Activated T-helper 1 cell treated with Interleukin-2 at 50 U/mL for 16 hours (primary cell): ENCODE measurements at regions not wholly inside any gene's neighbourhood (a gene's known extent, or its start where the extent isn't known, plus 50 kb on each side); places are given as distances from the start of the nearest gene placed in this dataset.
"Not testable (repeated sequence)": the region's sequence is repeated elsewhere in the genome, so short reads cannot be mapped to it uniquely, and the experiment has no call there.

Experiments
- DNase-seq: peaks from one replicate; pipeline ENCODE4 v3.0.0-alpha.2; 2020; ENCODE audit warnings: low read depth

DNA sequence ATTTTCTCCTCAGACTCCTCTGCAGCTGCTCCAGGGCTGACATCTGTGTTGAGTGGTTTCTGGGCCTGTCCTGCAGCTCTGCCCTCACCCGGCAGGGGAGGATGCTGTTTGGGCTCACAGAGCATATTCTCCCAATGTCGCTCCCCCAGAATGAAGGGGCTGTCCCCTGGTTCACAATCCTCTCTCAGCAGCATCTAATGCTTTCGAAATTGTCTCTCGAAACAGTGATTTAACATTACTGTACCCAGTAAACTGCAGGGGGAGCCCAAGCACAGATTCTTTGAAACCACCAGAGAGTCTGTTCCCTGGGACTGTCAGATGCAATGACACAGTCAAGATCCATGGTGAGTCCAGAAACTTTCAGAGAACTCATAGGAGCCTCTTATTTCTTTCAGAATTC lies 1135.2 kb downstream of the TMEM121 start:
- not testable (repeated sequence) for DNase-seq

DNA sequence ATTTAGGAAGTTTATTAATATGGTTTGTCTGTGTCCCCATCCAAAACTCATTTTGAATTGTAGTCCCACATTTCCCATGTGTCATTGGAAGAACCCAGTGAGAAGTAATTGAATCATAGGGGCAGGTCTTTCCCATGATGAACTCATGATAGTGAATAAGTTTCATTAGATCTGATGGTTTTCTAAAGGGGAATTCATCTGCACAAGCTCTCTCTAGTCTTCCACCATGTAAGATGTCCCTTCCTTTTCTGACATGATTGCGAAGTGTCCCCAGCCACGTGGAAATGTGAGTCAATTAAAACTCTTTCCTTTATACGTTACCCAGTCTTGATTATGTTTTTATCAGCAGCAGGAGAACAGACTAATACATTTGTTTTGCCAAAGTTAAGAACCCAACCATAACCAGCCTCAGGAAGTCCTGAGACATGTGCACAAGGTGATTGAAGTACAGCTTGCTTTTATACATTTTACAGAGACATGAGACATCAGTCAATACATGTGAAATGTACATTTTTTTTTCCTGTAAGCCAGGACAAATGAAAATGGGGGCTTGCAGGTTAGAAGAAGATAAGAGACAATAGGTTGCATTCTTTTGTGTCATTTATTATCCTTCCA lies 1136.7 kb downstream of the TMEM121 start:
- DNase-seq: no peak

- peak; percentile 41 for DNase-seq
These were observed 1137.5 kb downstream of the TMEM121 start for GRCh38 chr14:106663805-106664410.

GRCh38 chr14:106665814-106666213 lies 1139.4 kb downstream of the TMEM121 start:
- DNase-seq: no peak

DNA sequence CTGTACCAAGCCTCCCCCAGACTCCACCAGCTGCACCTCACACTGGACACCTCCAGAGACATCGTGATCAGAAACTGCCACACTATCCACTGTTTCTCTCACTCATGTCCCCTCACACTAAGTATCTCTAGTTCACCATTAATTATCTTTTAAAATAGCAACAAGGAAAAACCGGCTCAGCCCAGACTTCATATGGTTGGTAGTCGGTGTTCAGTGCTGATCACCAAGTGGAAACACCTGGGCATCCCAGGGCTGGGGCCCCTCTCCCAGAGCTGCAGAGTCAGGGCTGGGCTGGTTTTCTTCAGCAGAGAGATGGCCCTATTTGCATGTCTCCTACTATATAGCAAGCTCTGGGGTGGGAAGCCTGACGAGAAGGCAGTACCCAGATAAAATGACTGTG lies 1140.0 kb downstream of the TMEM121 start:
- no peak for DNase-seq

GRCh38 chr14:106670011-106670410 lies 1143.6 kb downstream of the TMEM121 start:
- DNase-seq: no peak

DNA sequence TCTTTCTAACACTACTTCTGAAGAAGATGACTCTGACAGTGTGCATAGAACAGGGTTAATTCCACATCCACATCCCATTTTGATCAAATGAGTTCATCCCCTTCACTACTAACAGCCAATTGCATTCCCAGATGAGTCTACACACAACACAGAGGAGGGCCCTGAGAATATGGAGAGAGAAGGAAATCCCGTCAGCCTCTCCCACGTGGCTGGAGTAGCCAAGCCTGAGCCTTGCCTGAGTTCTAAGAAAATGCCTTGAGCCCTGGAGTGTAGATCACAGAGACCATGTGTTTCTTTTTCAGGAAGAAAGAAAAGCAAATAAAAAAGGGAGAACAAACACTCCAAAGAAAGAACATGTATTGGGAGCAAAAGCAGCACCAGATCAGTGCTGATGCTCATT lies 1147.7 kb downstream of the TMEM121 start:
- not testable (repeated sequence) for DNase-seq

DNA sequence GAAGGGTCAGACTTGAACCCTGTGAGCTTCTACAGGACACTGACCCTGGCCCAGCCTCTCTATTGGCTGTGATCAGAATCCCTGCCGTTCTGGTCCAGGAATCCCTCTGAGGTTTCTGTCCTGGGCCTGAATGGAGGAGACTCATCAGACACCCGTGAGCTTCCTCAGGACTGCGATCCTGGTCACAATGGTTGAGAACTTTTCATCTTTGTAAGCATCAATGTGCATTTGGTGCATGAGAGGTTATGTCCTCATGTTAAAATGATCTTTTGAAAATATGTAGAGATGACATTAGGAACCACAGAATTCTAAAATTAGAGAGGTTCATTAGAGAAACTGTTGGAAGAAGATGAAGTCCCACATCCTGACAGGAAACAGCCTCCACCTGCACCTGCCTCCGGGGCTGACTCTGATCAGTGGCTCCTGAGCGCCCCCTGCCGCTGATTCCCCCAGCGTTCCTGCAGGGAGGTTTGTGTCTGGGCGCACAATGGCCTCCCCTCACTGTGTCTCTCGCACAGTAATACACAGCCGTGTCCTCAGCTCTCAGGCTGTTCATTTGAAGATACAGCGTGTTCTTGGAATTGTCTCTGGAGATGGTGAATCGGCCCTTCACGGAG lies 1148.2 kb downstream of the TMEM121 start:
- peak; percentile 44 for DNase-seq

DNA sequence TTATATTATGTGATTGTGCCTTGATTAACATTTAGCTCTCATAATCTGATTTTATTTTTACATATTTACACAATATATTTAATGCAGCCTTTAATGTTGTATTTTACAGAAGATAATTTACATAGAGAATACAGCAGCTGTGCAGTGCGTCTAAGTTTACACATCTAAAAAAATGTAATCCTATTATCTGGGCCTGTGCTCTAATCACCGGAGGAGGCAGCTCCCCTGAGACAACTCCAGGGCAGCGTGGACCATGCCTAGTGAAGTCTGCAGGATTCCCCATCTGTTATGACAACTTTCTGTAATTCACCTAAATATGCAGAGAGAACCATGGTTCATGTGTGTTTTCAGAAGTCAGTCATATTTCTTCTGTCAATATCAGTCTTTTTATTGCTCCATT lies 1149.3 kb downstream of the TMEM121 start:
- not testable (repeated sequence) for DNase-seq

DNA sequence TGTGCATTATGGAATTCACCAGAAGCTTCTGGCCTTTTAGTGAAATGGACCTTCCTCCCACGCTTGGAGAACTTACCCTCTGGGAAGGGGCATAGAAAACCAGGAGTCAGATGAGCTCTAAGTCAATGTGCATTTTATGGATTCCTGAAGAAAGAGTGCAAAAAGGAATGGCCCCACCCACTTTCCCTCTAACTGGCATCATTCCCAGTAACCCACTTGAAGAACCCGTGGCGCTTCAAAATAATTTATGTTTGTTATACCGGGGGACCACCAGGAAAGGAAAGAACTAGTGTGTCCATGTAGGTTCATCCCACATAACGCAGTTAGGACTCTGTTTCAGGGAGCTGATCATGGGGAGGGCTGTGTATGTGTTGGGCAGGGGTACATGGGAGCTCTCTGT lies 1153.4 kb downstream of the TMEM121 start:
- DNase-seq: no peak

DNA sequence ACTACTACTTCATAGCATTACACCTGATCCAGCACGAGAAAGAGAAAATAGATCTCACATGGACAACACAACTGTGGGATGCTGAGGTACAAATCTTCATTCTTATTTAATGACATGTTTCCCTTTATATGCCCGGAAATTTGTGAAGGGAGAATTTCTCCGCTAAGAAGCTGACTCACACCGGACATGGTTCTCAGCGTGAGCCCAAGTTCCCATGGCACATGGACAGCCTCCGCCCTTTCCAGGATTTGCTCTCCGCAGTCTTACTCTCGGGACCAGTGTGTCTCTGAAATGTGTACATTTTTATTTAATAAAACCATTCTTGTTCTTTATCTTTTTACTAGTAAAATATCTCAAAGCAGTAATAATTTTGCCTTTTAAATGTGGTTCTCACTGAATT lies 1154.8 kb downstream of the TMEM121 start:
- no peak for DNase-seq

DNA sequence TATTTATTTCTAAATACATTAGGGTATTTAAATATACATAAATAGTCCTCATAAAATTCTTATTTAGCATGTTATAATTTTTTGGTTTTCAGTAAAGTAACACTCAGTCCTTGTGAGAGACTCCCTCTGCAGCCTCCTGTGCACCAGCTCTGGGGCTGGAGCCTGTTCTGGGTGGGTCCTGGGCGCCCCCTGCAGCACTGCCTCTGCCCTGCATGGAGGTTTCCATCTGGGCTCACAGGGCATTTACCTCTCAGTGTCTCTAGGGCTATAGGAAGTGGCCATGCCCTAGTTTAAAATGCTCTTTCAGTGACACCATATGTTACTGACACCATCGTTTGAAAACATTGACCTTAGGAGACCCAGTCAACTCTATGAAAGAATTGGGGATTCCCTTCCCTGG lies 1155.2 kb downstream of the TMEM121 start:
- no peak for DNase-seq

- no peak for DNase-seq
These were observed 1157.2 kb downstream of the TMEM121 start for GRCh38 chr14:106683631-106684030.

- no peak for DNase-seq
These were observed 1160.2 kb downstream of the TMEM121 start for GRCh38 chr14:106686533-106686932.

GRCh38 chr14:106690333-106690891 lies 1164.0 kb downstream of the TMEM121 start:
- no peak for DNase-seq

DNA sequence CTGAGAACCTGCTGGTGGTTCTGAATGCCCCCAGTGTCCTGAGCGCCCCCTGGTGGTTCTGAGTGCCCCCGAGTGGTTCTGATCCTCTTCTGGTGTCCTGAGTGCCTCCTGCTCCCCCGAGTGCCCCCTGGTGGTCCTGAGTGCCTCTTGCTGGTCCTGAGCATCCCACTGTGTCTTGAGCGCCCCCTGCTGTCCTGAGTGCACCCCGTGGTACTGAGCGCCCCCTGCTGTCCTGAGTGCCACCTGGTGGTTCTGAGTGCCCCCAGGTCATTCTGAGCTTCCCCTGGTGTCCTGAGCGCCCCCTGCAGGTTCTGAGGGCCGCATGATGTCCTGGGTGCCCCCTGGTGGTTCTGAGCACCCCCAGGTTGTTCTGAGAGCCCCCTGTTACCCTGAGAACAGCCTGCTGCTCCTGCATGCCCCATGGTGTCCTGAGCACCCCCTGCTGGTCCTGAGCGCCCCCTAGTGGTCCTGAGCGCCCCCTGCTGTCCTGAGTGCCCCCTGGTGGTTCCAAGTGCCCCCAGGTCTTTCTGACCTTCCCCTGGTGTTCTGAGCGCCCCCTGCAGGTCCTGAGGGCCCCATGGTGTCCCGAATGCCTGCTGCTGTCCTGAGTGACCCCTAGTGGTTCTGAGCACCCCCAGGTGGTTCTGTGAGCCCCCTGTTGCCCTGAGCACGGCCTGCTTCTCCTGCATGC lies 1165.4 kb downstream of the TMEM121 start:
- peak; percentile 23 for DNase-seq

DNA sequence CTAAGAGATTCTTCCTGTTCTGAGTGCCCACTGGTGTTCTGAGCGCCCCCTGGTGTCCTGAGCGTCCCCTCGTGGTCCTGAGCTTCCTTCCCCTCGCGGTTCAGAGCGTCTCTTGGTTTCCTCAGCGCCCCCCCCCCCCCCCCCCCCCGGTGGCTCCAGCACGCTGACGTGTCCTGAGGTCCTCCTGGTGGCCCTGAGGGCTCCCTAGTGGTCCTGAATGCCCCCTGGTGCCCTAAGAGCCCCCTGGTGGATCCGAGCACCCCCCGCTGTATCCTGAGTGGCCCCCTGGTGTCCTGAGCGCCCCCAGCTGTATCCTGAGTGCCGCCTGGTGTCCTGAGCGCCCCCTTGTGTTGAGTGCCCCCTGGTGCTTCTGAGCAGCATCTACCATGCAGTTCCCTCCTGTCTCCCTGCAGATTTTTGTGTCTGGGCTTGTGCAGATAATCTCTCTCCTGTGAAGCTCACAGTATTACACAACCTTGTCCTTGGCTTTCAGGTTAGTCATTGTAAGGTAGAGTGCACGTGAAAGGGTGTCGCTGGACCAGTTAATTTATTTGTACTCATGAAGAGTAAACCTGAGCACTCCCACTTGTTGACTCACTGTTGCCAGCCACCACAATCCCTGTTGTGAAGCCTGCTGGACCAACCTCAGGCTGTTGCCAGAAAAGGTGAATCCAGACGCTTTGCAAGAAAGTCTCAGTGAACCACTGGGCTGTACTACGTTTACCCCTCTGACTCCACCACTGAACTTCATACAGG lies 1168.4 kb downstream of the TMEM121 start:
- DNase-seq: peak; percentile 14

- not testable (repeated sequence) for DNase-seq
These were observed 1172.4 kb downstream of the TMEM121 start for GRCh38 chr14:106698620-106699267.

DNA sequence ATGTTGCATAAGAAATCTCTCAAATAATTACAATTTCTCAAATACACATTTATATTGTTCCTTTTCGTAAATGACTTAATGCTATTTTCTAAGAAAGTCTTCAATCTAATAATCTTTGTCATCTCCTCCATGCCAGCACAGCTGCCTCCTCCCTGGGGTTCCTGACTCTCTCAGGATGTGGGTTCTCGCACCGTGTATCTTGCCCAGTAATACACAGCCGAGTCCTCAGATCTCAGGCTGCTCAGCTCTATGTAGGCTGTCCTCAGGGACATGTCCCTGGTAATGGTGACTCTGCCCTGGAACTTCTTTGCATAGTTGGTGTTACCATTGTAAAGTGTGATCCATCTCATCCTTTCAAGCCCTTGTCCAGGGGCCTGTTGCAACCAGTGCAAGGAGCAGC lies 1177.3 kb downstream of the TMEM121 start:
- not testable (repeated sequence) for DNase-seq

GRCh38 chr14:106706488-106706887 lies 1180.1 kb downstream of the TMEM121 start:
- DNase-seq: not testable (repeated sequence)

- not testable (repeated sequence) for DNase-seq
These were observed 1183.8 kb downstream of the TMEM121 start for GRCh38 chr14:106710187-106710586.
